Activated T-cell treated with anti-CD3 and anti-CD28 coated beads, Interleukin-2, amount 50 U/mL, for 72 hours (primary cell): ENCODE measurements at regions not wholly inside any gene's neighbourhood (a gene's known extent, or its start where the extent isn't known, plus 50 kb on each side); places are given as distances from the start of the nearest gene placed in this dataset.

Experiments
- ATAC-seq, 2 donors: fragments of 150-1000 bp; cut with Tn5 transposase; replicated peaks in 1 of 2; 2 replicates each; pipeline ENCODE4 v1.10.0; 2021; ENCODE audit warnings: moderate library complexity in 2 of 2, mild to moderate bottlenecking in 1 of 2
- DNase-seq, 2 donors: peaks; one replicate each; pipeline ENCODE4 v3.0.0; 2021 to 2022; ENCODE audit warnings: mixed read lengths in 1 of 2
- H3K27ac Mint-ChIP-seq: one replicate; pipeline ENCODE4 v1.8.0; 2022; ENCODE audit warnings: mild to moderate bottlenecking, moderate library complexity, mixed read lengths
- H3K27me3 Mint-ChIP-seq: one replicate; pipeline ENCODE4 v1.8.0; 2022; ENCODE audit warnings: low read depth, mixed read lengths
- H3K36me3 Mint-ChIP-seq, 2 donors: one replicate each; pipeline ENCODE4 v1.8.0; 2022; ENCODE audit warnings: mixed read lengths in 2 of 2, mild to moderate bottlenecking in 1 of 2; ENCODE audit not compliant: insufficient read depth in 2 of 2
- H3K4me1 Mint-ChIP-seq: one replicate; pipeline ENCODE4 v1.8.0; 2022; ENCODE audit warnings: low read depth, mixed read lengths
- H3K4me3 Mint-ChIP-seq, 2 donors: one replicate each; pipeline ENCODE4 v1.8.0; 2022; ENCODE audit warnings: mild to moderate bottlenecking in 2 of 2, mixed read lengths in 2 of 2, moderate library complexity in 2 of 2
- H3K9me3 Mint-ChIP-seq, 2 donors: one replicate each; pipeline ENCODE4 v1.8.0; 2022; ENCODE audit warnings: mixed read lengths in 2 of 2

DNA sequence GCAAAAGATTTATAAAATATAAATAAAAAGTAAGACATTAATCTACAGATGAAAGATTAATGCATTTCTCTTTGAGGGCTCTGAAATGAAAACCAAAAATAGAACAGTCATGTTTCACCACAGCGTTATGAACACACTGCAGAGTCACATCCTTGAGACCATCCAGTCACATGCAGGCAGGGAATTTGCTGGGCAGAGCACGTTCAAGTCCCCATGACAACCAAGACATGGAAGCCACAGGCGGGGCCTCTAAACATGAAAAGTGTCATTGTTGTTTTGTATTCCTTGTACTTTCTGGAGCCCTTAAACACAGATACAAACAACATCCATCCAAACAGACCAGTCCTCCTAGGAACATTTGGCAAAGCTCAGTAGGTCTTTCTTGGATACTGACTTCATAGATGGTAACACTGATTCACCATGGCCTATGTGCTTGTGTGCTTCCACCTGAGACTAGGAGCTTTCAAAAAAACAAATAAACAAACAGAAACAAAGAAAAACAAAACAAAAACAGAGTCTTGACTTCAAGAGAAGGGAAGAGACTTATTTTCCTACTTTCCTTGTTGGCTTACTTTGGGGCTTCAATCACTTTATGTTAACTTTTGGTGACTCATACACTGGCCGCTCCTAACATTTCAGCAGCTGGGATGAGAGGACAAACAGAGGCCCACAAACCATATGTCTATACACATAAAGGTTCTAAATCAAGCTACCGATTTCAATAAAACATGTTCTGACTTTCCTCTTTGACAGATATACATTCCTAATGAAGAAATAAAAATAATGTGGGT is 99.5 kb upstream of the CCDC85A start:
- no peak overlapping the region for H3K4me3 Mint-ChIP-seq
- H3K36me3 Mint-ChIP-seq, result no peaks in the 10 kb centered on the region
- no peaks in the 10 kb centered on the region for H3K4me1 Mint-ChIP-seq
- H3K9me3 Mint-ChIP-seq, result peaks cover 4% of the 10 kb centered on the region in 2 donors
- no peaks in the 10 kb centered on the region for H3K27me3 Mint-ChIP-seq
- DNase-seq (no peak), ATAC-seq (no peak)
- no peak overlapping the region for H3K27ac Mint-ChIP-seq

- no peaks in the 10 kb centered on the region for H3K36me3 Mint-ChIP-seq
- H3K27ac Mint-ChIP-seq, result no peak overlapping the region
- H3K4me1 Mint-ChIP-seq, result no peaks in the 10 kb centered on the region
- ATAC-seq (no peak), DNase-seq (no peak)
- no peaks in the 10 kb centered on the region for H3K27me3 Mint-ChIP-seq
- peaks cover 3 to 4% of the 10 kb centered on the region in 2 donors for H3K9me3 Mint-ChIP-seq
- no peak overlapping the region for H3K4me3 Mint-ChIP-seq
Observed at GRCh38 chr2:56086336-56086735, 97.5 kb upstream of the CCDC85A start.

DNA sequence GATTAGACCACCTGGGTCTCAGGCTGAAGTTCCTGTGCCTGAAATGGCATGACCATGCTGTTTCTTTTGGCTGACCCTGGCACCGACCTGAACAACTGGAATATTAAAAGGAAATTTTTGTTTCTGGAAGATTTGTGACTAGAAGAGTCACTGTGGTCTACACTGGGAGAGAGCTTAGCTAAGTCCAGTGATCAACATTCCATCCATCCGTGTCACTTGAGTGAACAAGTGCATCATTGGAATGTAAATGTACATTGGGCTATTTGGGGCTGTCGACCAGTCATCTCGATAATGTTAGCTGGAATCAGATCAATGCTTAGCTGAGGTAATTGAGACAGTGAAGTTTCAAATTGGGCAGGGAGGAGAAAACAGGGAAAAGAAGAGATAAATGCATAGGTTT is 95.4 kb upstream of the CCDC85A start:
- Mint-ChIP-seq H3K9me3 (peaks cover 0 to 1% of the 10 kb centered on the region in 2 donors), H3K4me1 (no peaks in the 10 kb centered on the region), H3K27ac (no peak overlapping the region), H3K36me3 (no peaks in the 10 kb centered on the region), H3K27me3 (no peaks in the 10 kb centered on the region), H3K4me3 (no peak overlapping the region)
- DNase-seq (no peak), ATAC-seq (no peak)

DNA sequence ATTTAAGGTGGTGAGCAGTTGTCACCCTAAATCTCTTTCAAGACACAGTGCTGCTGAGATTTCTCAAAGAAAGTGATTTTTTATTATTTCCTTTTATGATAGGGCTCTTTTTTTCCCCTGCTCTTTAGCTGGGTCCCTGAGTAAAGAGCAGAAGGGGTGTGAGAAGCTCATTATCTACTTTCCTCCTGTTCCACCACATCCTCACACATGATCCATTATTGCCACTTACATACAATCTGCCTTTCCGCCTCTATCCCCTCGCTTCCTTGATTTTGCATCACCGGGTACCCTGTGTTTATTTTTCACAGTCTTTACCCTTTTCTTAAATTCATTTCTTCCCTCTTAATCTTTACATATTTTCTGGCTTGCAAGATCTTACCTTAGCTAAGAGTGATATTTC is 93.9 kb upstream of the CCDC85A start:
- H3K4me1 Mint-ChIP-seq, result no peaks in the 10 kb centered on the region
- H3K27ac Mint-ChIP-seq, result no peak overlapping the region
- H3K9me3 Mint-ChIP-seq, result peaks cover 3 to 4% of the 10 kb centered on the region in 2 donors

DNA sequence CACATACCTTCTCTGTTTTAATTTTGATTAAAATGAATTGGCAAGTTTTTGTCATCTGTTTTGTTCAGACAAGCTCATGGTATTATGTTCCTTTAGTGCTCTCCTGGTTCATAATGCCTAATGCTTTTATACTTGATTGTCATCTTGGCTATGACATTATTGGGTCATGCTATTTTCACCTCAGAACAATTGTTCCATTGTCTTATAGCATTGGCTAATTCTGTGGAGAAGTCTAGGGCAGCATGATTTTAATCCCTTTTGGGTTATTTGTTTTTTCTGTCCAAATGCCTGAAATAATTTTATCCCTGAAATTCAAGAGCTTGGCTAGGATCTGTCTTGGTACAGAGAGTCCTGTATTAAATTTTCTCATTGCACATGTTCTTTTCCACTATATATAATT is 83.8 kb upstream of the CCDC85A start:
- peaks cover 2 to 6% of the 10 kb centered on the region in 2 donors for H3K9me3 Mint-ChIP-seq
- H3K4me3 Mint-ChIP-seq, result no peak overlapping the region
- H3K4me1 Mint-ChIP-seq, result no peaks in the 10 kb centered on the region
- no peaks in the 10 kb centered on the region for H3K36me3 Mint-ChIP-seq
- ATAC-seq (no peak), DNase-seq (no peak)
- peaks cover 8% of the 10 kb centered on the region for H3K27me3 Mint-ChIP-seq
- no peak overlapping the region for H3K27ac Mint-ChIP-seq

More for the DNA sequence above, 93.9 kb upstream of the CCDC85A start:
- no peak for ATAC-seq
- H3K4me3 Mint-ChIP-seq, result no peak overlapping the region
- no peak for DNase-seq
- H3K27me3 Mint-ChIP-seq, result no peaks in the 10 kb centered on the region
- H3K36me3 Mint-ChIP-seq, result no peaks in the 10 kb centered on the region

- DNase-seq, result no peak
- H3K36me3 Mint-ChIP-seq, result no peaks in the 10 kb centered on the region
- no peak for ATAC-seq
- peaks cover 8% of the 10 kb centered on the region for H3K27me3 Mint-ChIP-seq
- no peak overlapping the region for H3K4me3 Mint-ChIP-seq
- no peaks in the 10 kb centered on the region for H3K4me1 Mint-ChIP-seq
- H3K9me3 Mint-ChIP-seq, result peaks cover 2 to 8% of the 10 kb centered on the region in 2 donors
- H3K27ac Mint-ChIP-seq, result no peak overlapping the region
Observed at GRCh38 chr2:56100791-56101312, 82.9 kb upstream of the CCDC85A start.

- H3K9me3 Mint-ChIP-seq, result peaks cover 2 to 8% of the 10 kb centered on the region in 2 donors
- no peaks in the 10 kb centered on the region for H3K4me1 Mint-ChIP-seq
- H3K36me3 Mint-ChIP-seq, result no peaks in the 10 kb centered on the region
- DNase-seq (no peak), ATAC-seq (no peak)
- peaks cover 8% of the 10 kb centered on the region for H3K27me3 Mint-ChIP-seq
- no peak overlapping the region for H3K4me3 Mint-ChIP-seq
- no peak overlapping the region for H3K27ac Mint-ChIP-seq
Observed at GRCh38 chr2:56102098-56102497, 81.7 kb upstream of the CCDC85A start.

GRCh38 chr2:56102866-56103265 is 80.9 kb upstream of the CCDC85A start:
- H3K9me3 Mint-ChIP-seq, result peaks cover 0 to 8% of the 10 kb centered on the region in 2 donors
- no peaks in the 10 kb centered on the region for H3K36me3 Mint-ChIP-seq
- no peak for DNase-seq
- no peak overlapping the region for H3K27ac Mint-ChIP-seq
- ATAC-seq, result no peak
- H3K4me1 Mint-ChIP-seq, result no peaks in the 10 kb centered on the region
- H3K27me3 Mint-ChIP-seq, result peaks cover 8% of the 10 kb centered on the region
- H3K4me3 Mint-ChIP-seq, result no peak overlapping the region

GRCh38 chr2:56104962-56105361 is 78.8 kb upstream of the CCDC85A start:
- Mint-ChIP-seq H3K36me3 (no peaks in the 10 kb centered on the region), H3K27ac (no peak overlapping the region), H3K4me3 (no peak overlapping the region), H3K27me3 (peaks cover 8% of the 10 kb centered on the region), H3K4me1 (no peaks in the 10 kb centered on the region), H3K9me3 (peaks cover 0 to 8% of the 10 kb centered on the region in 2 donors)
- no peak for ATAC-seq
- DNase-seq, result no peak

GRCh38 chr2:56107502-56108220 is 76.1 kb upstream of the CCDC85A start:
- Mint-ChIP-seq H3K36me3 (no peaks in the 10 kb centered on the region), H3K27ac (no peak overlapping the region)

GRCh38 chr2:56108806-56109205 is 75.0 kb upstream of the CCDC85A start:
- no peak overlapping the region for H3K4me3 Mint-ChIP-seq
- H3K36me3 Mint-ChIP-seq, result no peaks in the 10 kb centered on the region
- no peak overlapping the region for H3K27ac Mint-ChIP-seq
- no peaks in the 10 kb centered on the region for H3K4me1 Mint-ChIP-seq
- H3K9me3 Mint-ChIP-seq, result peaks cover 0 to 7% of the 10 kb centered on the region in 2 donors
- ATAC-seq (no peak), DNase-seq (no peak)
- H3K27me3 Mint-ChIP-seq, result peaks cover 5% of the 10 kb centered on the region

More at GRCh38 chr2:56107502-56108220, 76.1 kb upstream of the CCDC85A start:
- Mint-ChIP-seq H3K27me3 (peaks cover 8% of the 10 kb centered on the region), H3K4me3 (no peak overlapping the region), H3K4me1 (no peaks in the 10 kb centered on the region), H3K9me3 (peaks cover 0 to 10% of the 10 kb centered on the region in 2 donors)
- DNase-seq (no peak), ATAC-seq (no peak)

- no peaks in the 10 kb centered on the region for H3K4me1 Mint-ChIP-seq
- no peaks in the 10 kb centered on the region for H3K36me3 Mint-ChIP-seq
Observed at GRCh38 chr2:56109994-56110393, 73.8 kb upstream of the CCDC85A start.

GRCh38 chr2:56113382-56113975 is 70.3 kb upstream of the CCDC85A start:
- ATAC-seq, result no peak
- H3K4me3 Mint-ChIP-seq, result no peak overlapping the region
- no peak for DNase-seq
- no peaks in the 10 kb centered on the region for H3K4me1 Mint-ChIP-seq
- peaks cover 2% of the 10 kb centered on the region in 2 donors for H3K9me3 Mint-ChIP-seq
- no peak overlapping the region for H3K27ac Mint-ChIP-seq
- H3K27me3 Mint-ChIP-seq, result no peaks in the 10 kb centered on the region
- H3K36me3 Mint-ChIP-seq, result no peaks in the 10 kb centered on the region

More at GRCh38 chr2:56109994-56110393, 73.8 kb upstream of the CCDC85A start:
- ATAC-seq (no peak), DNase-seq (no peak)
- peaks cover 0 to 4% of the 10 kb centered on the region in 2 donors for H3K9me3 Mint-ChIP-seq
- H3K27me3 Mint-ChIP-seq, result no peaks in the 10 kb centered on the region
- no peak overlapping the region for H3K4me3 Mint-ChIP-seq
- H3K27ac Mint-ChIP-seq, result no peak overlapping the region
